Skeletal muscle cell (primary cell): ENCODE measurements at regions not wholly inside any gene's neighbourhood (a gene's known extent, or its start where the extent isn't known, plus 50 kb on each side); places are given as distances from the start of the nearest gene placed in this dataset.
"Not testable (repeated sequence)": the region's sequence is repeated elsewhere in the genome, so short reads cannot be mapped to it uniquely, and the experiment has no call there.

Source experiments
- DNase-seq: peaks from one replicate; pipeline ENCODE4 v3.0.0-alpha.2; 2010; ENCODE audit warnings: low read depth
- H3K4me3 ChIP-seq: 2 replicates; pipeline ENCODE4 v1.5.1; 2011; ENCODE audit warnings: low read depth, mild to moderate bottlenecking, control low read depth, low read length, moderate library complexity

DNA sequence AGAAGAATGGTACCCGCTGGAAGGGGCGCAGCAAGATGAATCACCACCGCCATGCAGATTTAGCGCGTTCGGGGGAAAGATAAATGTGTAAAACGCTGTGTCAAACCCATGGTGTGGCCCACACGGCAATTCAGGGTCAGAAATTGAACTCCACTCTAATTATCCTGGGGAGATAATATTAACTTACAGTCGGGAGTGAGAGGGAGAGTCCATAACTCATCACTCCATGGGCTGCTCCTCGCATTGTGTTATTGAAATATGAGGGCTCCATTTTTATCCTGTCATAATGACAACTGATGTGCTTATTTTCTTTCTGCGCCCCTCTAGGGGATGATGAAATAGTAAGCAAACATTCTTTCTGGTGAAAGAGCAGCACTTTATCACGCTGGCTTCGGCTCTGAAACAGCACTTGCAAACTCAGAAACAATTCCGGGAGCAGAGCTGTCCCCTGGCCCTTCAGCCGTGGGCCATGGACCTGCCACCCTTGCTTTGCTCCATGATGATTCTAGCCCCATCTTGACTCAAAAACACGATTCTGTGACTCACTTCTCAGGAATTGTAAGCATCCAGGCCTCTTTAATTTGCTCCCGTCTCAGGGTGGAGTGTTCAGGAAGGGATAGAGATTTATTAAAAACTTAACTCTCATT is 431.6 kb downstream of the IRX1 start:
- no peak overlapping the region for H3K4me3 ChIP-seq
- no peak for DNase-seq

DNA sequence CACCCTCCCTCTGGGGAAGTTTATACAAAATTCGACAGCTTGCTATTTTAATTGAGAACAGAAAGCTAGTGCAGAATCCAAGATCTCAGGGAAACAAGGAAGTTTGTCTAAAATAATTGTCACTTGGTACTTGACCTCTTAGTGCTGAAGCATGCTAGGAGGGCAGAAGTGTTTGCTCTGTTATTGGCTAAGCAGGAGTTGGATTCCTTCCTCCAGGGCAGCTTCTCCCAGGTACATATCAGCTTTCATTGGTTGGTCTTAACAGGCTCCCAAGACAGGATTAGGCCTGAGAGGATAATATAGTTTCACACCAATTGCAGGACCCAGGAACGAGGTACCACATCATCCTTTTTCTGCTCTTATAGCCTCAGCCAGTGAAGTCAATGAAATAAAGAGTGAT is 432.8 kb downstream of the IRX1 start:
- no peak for DNase-seq

DNA sequence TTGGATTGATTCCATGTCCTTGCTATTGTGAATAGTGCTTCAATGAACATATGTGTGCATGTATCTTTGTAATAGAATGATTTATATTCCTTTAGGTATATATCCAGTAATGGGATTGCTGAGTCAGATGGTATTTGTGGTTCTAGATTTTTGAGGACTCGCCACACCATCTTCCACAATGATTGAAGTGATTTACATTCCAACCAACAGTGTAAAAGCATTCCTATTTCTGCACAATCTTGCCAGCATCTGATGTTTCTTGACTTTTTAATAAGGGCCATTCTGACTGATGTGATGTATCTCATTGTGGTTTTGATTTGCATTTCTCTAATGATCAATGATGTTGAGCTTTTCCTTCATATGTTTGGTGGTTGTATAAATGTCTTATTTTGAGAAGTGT is 437.9 kb downstream of the IRX1 start:
- H3K4me3 ChIP-seq, DNase-seq: not testable (repeated sequence)

More for the DNA sequence above, 432.8 kb downstream of the IRX1 start:
- H3K4me3 ChIP-seq = no peak overlapping the region

DNA sequence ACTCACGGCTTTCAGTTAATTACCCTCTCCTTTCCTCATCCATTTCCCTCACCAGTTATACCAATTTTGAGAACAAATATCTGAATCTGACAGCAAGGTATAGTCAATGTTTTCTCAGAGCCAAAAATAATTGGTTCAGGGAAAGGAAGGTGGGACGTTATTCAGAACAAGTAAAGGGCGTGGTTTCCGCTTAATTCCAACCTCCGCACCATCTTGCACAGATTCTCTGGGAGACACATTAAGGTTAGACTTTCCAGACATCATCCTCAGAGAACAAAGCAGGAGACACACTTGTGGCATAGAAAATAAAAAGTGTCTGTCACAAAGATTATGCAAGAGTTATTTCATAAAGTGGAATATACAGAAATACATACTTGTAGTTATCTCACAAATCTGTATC is 441.2 kb downstream of the IRX1 start:
- no peak for DNase-seq
- no peak overlapping the region for H3K4me3 ChIP-seq

DNA sequence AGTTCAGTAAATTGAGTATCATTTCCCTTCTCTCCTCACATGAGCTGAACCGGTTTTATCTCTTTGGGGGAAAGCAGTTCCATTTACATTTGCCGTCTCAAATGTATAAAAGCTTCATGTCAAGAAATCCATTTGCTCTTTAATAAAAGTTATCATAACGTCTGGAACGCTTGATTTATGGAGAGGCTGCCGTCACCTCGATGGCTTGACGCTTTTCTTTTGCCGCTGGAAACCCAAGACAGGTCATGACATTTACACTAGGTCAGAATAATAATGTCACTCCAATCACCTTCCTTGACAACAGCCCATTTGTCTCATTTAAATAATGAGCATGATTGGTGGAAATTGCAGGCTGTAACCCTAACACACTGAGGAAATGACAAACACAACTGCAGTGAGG is 443.4 kb downstream of the IRX1 start:
- DNase-seq = no peak
- H3K4me3 ChIP-seq = no peak overlapping the region

DNA sequence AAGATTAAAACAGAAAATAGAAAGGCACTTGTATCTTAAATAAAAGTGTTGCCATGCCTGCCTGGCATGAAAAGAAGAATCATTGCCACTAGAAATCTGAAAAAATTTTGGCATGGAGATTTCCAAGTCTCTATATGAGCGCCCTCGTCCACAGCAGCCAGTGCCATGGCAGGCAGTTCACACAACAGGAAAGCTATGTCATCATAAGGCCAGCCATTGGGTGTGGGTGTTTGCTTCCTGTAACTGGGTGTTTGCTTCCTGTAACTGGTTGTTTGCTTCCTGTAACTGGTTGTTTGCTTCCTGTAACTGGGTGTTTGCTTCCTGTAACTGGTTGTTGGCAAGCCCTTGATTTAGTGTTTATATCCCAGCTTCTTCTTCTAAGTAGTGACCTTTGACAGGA is 446.7 kb downstream of the IRX1 start:
- DNase-seq = no peak
- H3K4me3 ChIP-seq = no peak overlapping the region

DNA sequence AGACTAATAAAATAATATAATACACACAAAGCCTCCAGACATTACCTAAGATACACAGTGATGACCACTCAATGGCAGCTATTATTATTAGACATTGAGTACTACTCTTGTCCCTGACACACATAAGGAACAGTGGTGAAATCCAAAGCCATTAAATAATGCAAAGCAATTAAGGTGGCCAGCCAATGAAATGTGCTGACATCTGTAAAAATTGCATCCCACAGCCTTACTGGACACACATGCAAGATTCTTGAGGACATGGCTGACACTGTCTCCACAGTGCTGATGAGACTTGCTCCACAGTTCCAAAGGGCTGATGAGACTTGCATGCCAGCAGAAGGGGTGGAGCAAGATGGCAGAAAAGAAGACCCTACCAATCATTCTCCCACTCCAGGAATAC is 447.5 kb downstream of the IRX1 start:
- H3K4me3 ChIP-seq = no peak overlapping the region
- DNase-seq = no peak

DNA sequence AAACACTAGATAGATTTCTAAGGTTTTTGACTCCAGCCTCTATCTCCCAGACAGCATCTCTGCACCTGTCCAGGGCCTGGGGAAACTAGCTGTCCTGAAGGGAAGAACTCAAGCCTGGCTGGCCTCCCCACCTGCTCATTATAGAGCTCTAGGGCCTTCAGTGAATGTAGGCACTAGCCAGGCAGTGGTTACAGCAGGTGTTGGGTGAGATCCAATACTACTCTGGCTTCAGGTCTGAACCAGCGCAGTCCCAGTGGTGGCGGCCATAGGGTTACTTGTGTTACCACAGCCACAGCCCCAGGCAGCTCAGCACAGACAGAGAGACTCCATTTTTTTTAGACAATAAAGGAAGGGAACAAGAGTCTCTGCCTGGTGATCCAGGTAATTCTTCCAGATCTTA is 449.2 kb downstream of the IRX1 start:
- H3K4me3 ChIP-seq = no peak overlapping the region
- no peak for DNase-seq

DNA sequence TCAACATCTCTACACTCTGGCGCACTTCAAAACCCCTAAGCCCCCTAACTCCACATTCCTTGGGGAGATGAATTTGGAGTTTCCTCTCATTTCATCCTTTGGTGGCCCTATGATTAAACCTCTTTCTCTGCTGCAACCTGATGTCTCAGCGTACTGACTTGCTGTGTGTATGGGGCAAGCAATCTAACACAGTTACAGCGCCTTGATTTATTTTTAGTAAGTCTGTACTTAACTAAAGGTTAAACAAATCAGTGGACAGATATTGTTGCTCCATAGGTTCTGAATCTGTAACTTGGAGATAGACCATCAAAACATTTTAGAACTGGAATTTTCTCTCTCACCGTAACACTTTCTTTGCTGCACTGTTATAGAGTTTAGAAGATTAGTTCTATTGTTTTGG is 452.8 kb downstream of the IRX1 start:
- no peak for DNase-seq
- H3K4me3 ChIP-seq = no peak overlapping the region

DNA sequence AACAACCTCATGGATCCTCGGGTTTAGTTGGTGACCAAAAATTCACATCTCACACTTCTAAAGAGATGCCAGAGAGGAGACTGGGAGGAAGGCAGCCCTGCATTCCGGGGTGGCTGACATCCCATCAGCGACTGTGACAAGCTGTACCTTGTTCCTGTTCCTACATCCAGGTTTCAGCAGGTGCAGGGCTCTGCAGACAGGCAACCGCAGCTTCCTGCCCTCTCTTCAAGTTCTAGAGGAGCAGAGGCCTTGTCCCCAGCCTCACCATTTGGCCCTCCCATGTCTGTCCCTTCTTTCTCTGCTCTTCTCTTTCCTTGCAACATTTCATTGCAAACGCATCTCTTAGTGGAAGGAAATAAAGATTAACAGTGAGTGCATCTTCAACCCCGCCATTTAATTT is 454.6 kb downstream of the IRX1 start:
- H3K4me3 ChIP-seq = no peak overlapping the region
- no peak for DNase-seq

DNA sequence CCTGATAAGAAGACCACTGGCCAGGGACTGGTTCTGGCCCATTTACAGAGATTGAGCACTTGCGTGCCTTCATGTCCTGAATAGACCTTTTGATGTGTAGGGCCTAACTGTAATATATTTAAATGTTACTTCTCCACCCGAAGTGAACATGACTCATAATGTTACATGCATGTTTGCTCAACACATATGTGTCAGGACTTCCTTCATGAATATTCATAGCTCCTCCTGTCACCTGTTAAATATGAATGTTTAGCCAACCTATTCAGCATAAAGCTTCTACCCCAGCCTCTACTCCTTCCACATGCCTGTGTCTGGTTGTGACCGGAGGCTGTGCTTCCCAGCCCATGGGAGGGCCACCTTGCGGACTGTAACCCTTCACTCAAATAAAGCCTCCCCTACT is 457.5 kb downstream of the IRX1 start:
- DNase-seq = no peak
- no peak overlapping the region for H3K4me3 ChIP-seq

DNA sequence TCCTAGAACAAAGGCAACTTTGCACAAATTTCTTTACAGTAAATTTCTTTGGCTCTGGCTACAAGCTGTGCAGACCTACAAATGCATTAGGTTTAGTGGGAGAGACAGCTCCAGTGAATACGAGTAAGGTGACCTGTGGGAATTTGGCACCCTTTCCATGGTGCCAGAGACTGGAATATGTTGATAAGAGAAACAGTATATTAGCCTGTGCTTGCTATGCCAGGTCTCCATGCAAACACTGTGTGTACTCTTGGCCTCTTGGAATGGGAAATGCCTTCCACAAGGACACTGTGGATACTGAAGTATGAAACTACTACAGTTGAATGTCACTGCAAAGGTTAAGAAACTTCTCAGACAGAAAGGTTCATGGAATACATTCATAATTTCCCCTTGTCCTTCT is 458.5 kb downstream of the IRX1 start:
- H3K4me3 ChIP-seq = no peak overlapping the region

DNA sequence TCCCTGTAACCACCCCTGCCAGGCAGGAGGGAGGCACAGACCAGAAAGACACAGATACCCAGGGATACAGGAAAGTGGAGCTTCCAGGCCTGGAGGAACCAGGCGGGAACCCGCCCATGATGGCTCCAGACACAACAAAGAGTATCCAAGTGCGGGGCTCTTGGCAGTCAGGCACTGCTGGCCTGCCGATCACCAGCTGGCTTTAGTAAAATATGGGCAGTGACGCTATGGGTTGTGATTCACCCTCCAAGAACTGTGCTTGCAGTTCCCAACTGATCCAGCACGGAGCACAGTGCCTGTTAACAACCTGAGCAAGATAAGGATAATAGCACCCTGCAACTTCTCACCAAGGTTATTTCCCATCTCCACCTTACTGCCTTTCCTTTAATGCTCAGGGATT is 463.3 kb downstream of the IRX1 start:
- no peak overlapping the region for H3K4me3 ChIP-seq
- no peak for DNase-seq

More for the DNA sequence above, 458.5 kb downstream of the IRX1 start:
- DNase-seq = no peak

DNA sequence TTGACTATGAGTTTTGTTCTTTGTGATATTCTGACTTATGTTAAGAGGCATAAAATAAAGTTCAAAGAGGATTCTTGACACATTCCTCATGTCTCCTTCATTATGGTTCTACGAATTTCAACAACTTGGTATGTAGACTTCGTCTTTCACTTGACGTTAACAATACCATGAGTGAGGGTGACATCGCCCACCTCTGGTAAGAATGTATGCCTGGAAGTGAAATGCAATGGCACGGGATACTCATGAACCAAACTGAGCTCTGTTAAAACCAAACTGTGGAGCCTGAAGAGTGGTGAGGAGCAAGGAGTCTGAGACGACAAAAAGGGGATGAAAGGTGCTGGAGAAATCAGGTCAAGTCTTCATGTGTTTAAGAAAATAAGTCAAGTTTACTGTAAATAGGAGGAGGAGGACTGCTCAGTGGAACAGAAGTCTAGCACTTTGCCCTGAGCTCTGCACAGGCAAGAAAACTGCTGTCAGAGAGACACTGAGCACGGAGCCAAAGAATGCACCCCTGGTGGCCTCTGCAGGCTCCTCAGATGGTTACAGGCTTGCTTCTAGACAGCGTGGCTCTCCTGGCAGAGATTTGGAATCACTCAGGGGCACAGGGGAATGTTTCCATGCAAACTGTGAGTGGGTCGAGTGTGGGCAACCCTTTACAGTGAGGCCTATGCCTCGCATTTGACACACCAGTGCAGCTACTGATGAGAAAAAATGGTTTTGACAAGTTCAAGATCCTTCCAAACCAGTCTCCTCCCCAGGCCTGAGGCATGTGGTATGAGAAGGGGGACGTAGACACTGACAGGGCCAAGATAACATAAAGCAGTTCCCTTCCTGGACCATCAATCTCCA is 470.1 kb downstream of the IRX1 start:
- no peak for DNase-seq
- no peak overlapping the region for H3K4me3 ChIP-seq

DNA sequence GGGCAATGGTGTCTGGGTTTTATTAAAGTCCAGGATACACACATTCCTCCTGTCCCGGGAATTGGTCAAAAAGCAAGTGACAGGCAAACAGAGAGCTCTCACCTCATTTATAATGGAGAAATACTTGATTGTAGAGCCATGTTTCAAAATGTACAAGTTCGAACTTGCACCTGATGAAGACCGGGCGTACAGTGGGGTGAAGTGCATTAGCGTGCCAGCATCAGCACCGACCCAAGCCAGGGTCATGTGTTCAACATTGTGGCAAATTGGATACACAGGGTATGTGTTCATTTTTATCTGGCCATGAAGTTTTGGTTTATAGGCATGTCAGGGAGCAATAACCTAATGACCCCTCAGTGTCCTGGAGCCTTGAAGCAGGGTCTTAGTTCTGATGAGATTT is 472.5 kb downstream of the IRX1 start:
- DNase-seq = no peak
- H3K4me3 ChIP-seq = no peak overlapping the region

DNA sequence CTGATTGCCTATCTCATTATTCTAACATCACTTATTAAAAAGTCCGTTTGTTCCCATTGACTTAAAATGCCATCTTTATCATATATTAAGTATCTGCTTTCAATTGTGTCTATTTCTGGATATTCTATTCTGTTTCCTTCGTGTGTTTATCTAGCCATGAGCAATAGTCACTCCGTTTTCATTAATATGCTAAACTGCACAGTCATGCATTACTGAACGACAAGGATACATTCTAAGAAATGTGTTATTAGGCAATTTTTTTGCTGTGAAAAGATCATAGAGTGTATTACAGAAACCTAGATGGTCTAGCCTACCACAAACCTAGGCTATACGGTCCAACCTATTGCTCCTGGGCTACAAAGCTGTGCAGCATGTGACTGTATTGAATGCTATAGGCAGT is 482.9 kb downstream of the IRX1 start:
- DNase-seq = no peak
- no peak overlapping the region for H3K4me3 ChIP-seq

DNA sequence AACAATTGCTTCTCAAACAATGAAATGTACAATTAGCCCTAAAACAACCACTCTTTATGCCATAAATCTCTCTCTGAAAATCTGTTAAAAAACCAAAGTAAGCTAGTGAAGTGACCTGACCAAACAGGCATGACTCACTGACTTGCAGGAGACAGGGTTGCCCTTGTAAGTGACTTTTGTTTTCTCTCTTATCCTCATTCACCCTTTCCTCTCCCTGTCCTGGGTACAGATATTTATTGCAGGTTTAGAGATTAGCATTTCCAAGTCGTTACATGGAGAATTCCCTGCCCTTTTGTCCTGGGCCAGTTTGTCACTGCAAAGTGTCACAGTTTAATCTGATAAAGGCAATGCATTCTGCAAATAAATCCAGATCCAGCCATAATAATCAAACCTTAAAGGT is 484.2 kb downstream of the IRX1 start:
- DNase-seq = no peak
- H3K4me3 ChIP-seq = no peak overlapping the region

DNA sequence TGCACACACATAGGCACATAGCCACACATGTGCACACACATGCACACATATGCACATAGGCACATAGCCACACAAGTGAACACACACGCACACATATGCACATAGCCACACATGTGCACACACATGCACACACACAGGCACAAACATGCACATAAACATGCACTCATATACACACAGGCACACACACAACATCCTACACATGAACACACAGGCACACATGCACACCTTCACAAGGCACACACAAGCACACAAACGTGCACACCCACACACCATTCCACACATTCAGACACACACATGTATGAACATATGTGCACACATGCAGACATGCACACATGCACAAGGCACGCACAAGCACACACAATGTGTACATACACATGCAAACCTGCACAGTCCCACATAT is 484.7 kb downstream of the IRX1 start:
- no peak for DNase-seq
- H3K4me3 ChIP-seq = no peak overlapping the region

DNA sequence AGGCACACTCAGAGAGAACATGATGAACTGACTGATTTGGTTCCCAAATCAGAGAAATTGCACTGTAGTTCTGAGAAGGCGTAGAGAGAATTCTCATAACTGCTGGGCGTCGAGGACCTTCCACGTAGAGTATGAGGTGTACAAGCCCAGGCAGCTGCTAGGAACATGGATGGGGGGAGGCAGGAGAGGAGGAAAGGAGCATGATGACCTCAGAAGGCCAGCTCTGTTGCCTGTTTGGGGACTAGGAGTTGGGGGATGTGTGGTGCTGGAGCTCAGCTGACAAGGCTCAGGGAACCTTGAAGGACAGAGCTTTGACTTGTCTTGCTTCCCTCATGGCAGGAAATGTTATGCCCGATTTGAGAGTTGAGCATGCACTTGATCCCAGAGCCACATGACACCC is 485.4 kb downstream of the IRX1 start:
- H3K4me3 ChIP-seq = no peak overlapping the region
- DNase-seq = no peak

DNA sequence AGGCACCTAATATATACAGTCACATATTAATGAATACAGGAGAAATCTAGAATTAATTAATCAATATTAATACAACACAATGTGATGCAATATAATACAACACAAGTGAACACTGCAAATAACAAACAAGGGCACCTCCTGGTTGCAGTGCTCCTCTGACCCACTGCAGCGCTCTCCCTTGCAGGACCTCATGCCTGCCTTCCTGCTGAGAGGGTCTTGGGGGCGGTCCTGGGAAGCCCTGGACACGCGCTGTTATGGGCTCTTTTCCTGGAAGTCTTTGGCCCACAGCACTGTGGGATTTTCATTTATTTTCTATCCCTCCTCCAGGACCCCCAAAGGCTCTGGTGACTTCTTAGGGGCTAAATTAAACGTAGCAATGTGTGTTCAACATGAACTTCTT is 485.8 kb downstream of the IRX1 start:
- H3K4me3 ChIP-seq = no peak overlapping the region
- no peak for DNase-seq

DNA sequence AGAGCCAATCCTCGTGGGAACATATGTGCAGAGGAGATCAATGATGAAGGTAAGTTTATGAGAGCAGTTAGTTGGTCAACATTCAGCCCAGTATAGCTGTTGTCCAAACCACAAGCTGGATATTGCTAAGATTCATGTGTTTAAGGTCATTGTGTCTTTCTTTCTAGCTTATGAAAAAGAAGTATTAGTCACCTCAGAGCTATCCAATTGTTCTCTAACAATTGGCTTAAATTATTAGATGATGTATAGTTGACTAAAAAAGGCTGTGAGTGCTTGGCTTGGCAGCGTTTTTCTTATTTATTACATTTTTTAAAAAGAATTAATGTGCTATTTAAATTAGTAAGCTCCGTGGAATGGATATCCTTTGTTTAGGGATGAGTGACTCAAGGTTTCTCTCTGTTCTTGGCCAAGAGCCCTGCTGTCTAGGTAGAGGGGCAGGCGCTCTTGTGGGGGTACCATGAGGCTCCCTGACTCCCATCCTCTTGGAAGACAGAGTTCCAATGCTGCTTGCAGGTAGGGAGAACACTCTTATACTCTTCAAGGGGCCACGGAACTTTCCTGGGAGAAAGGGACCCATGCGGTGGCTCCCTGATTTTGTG is 487.4 kb downstream of the IRX1 start:
- H3K4me3 ChIP-seq = no peak overlapping the region
- DNase-seq = no peak
